ENCODE measurements at regions not wholly inside any gene's neighbourhood (a gene's known extent, or its start where the extent isn't known, plus 50 kb on each side); places are given as distances from the start of the nearest gene placed in this dataset.

DNA sequence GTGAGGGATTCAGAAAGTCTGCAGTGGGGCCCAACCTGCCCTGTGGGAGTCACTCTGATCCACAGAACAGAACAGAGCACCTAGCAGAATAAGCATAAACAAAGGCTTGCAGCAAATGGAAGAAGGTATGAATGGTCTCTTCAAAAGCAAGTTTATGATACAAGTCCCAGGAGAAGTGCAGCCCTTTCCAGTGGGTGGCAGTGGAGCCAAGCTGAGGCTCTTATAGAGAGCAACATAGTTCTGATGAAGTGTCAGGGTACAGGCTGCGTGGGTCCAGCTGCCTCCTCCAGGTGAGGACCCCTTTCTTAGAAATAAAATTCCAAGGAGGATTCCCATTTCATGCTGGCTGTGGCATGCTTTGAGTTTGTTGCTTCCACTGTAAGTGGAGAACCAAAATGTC lies 88.8 kb upstream of the PAK3 start:
- no peak overlapping the region for H3K27ac ChIP-seq (ENCODE audit: control insufficient read depth, insufficient read depth, low read length)
- H4K20me1 ChIP-seq (ENCODE audit: control insufficient read depth, extremely low read depth, insufficient read depth, low read length): no peaks in the 10 kb centered on the region
- no peak overlapping the region for H3K4me3 ChIP-seq (ENCODE audit: control insufficient read depth in 2 of 3, extremely low read depth in 1 of 3, insufficient read depth in 2 of 3, low read depth in 1 of 3, low read length in 3 of 3)
- H3K9me3 ChIP-seq (ENCODE audit: control insufficient read depth, low read depth, low read length): no peaks in the 10 kb centered on the region
- H3K9me1 ChIP-seq (ENCODE audit: control insufficient read depth, extremely low read depth, insufficient read depth, low read length): no peaks in the 10 kb centered on the region
- DNase-seq (ENCODE audit: low read depth, low spot score) (no peak), FAIRE-seq (no peak)
- H3K36me3 ChIP-seq (ENCODE audit: control insufficient read depth in 2 of 2, extremely low read depth in 1 of 2, insufficient read depth in 2 of 2, low read length in 2 of 2): no peaks in the 10 kb centered on the region
- no peaks in the 10 kb centered on the region for H3K79me2 ChIP-seq (ENCODE audit: control insufficient read depth, insufficient read depth, low read length)
- H3K4me1 ChIP-seq (ENCODE audit: control insufficient read depth, extremely low read depth, insufficient read depth, low read length): no peaks in the 10 kb centered on the region
- no peak overlapping the region for H2AFZ ChIP-seq (ENCODE audit: control insufficient read depth, low read length)
- dilution Hi-C loops (cut with MboI; ENCODE audit: extremely low pct_ligation_motif_present, low sequenced_read_pairs): no loop called here
- H3K4me2 ChIP-seq (ENCODE audit: control insufficient read depth, extremely low read depth, insufficient read depth, low read depth, low read length): no peak overlapping the region
- peaks cover 4% of the 10 kb centered on the region for H3K27me3 ChIP-seq (ENCODE audit: control insufficient read depth, extremely low read depth, insufficient read depth, low read length)
- no peak overlapping the region for H3K9ac ChIP-seq (ENCODE audit: control insufficient read depth, extremely low read depth, insufficient read depth, low read length)
- TF ChIP-seq CTCF (optimal IDR thresholded peaks at IDR 0.05 in 1 of 3, IDR thresholded peaks at IDR 0.05 in 1 of 3, conservative IDR thresholded peaks at IDR 0.05 in 1 of 3; ENCODE audit: extremely low read depth in 1 of 3, insufficient read depth in 2 of 3, low read length in 3 of 3) (no peak), EZH2 (IDR thresholded peaks at IDR 0.05; ENCODE audit: low read length) (no peak)

- dilution Hi-C loops (cut with MboI; ENCODE audit: extremely low pct_ligation_motif_present, low sequenced_read_pairs): no loop called here
- no peak overlapping the region for H2AFZ ChIP-seq (ENCODE audit: control insufficient read depth, low read length)
- no peaks in the 10 kb centered on the region for H3K4me1 ChIP-seq (ENCODE audit: control insufficient read depth, extremely low read depth, insufficient read depth, low read length)
- TF ChIP-seq EZH2 (IDR thresholded peaks at IDR 0.05; ENCODE audit: low read length) (no peak), CTCF (optimal IDR thresholded peaks at IDR 0.05 in 1 of 3, IDR thresholded peaks at IDR 0.05 in 1 of 3, conservative IDR thresholded peaks at IDR 0.05 in 1 of 3; ENCODE audit: extremely low read depth in 1 of 3, insufficient read depth in 2 of 3, low read length in 3 of 3) (no peak)
- no peaks in the 10 kb centered on the region for H3K36me3 ChIP-seq (ENCODE audit: control insufficient read depth in 2 of 2, extremely low read depth in 1 of 2, insufficient read depth in 2 of 2, low read length in 2 of 2)
- no peak overlapping the region for H3K4me3 ChIP-seq (ENCODE audit: control insufficient read depth in 2 of 3, extremely low read depth in 1 of 3, insufficient read depth in 2 of 3, low read depth in 1 of 3, low read length in 3 of 3)
- no peaks in the 10 kb centered on the region for H4K20me1 ChIP-seq (ENCODE audit: control insufficient read depth, extremely low read depth, insufficient read depth, low read length)
- H3K9ac ChIP-seq (ENCODE audit: control insufficient read depth, extremely low read depth, insufficient read depth, low read length): no peak overlapping the region
- no peaks in the 10 kb centered on the region for H3K9me1 ChIP-seq (ENCODE audit: control insufficient read depth, extremely low read depth, insufficient read depth, low read length)
- H3K27me3 ChIP-seq (ENCODE audit: control insufficient read depth, extremely low read depth, insufficient read depth, low read length): peaks cover 4% of the 10 kb centered on the region
- no peak for FAIRE-seq
- no peak overlapping the region for H3K4me2 ChIP-seq (ENCODE audit: control insufficient read depth, extremely low read depth, insufficient read depth, low read depth, low read length)
- H3K9me3 ChIP-seq (ENCODE audit: control insufficient read depth, low read depth, low read length): no peaks in the 10 kb centered on the region
- H3K79me2 ChIP-seq (ENCODE audit: control insufficient read depth, insufficient read depth, low read length): no peaks in the 10 kb centered on the region
- DNase-seq (ENCODE audit: low read depth, low spot score): no peak
- H3K27ac ChIP-seq (ENCODE audit: control insufficient read depth, insufficient read depth, low read length): no peak overlapping the region
Measured at GRCh38 chrX:111006116-111006515, 89.9 kb upstream of the PAK3 start.

Measured in keratinocyte (primary cell).